A549 (cell line): ENCODE measurements at regions not wholly inside any gene's neighbourhood (a gene's known extent, or its start where the extent isn't known, plus 50 kb on each side); places are given as distances from the start of the nearest gene placed in this dataset.

Experiments
- ATAC-seq, 2 experiments: fragments of 200-7000 bp in 1 of 2; fragments of >200 bp in 1 of 2; cut with Nextera tagmentation in 1 of 2; cut with Tn5 transposase in 1 of 2; 3 replicates each; pipeline versions ENCODE4 v1.8.0 to v1.9.1; 2018 to 2020; ENCODE audit warnings: mild to moderate bottlenecking in 1 of 2, moderate library complexity in 1 of 2
- CTCF ChIA-PET: fragments of 300-600 bp; sonication (Branson Sonifier 250); formaldehyde crosslinking; extraction: SDS; loops from one replicate; lab custom pipeline; 2021; ENCODE audit warnings: antibody characterized with exemption, inconsistent platforms; lab: Yijun Ruan, JAX
- POLR2A ChIA-PET: fragments of 350-600 bp; formaldehyde crosslinking; extraction: SDS; loops from one replicate; lab custom pipeline; 2021; ENCODE audit warnings: antibody characterized with exemption, inconsistent platforms; lab: Yijun Ruan, JAX
- DNase-seq, 2 experiments: peaks; one replicate each; pipeline versions ENCODE4 v3.0.0 to v3.0.0-alpha.2; 2011 to 2016; ENCODE audit warnings: low read depth in 1 of 2, low spot score in 1 of 2
- FAIRE-seq: peaks from 2 replicates; lab custom pipeline; 2011; peaks lifted over from hg19 to GRCh38; lab: Jason Lieb, UNC
- H3K27ac ChIP-seq, 2 experiments: fragments of >200 bp; sonication (Bioruptor Twin); formaldehyde crosslinking; 3 replicates each; pipeline ENCODE4 v1.5.1; 2016 to 2017
- H3K4me1 ChIP-seq: fragments of >200 bp; sonication (Bioruptor Twin); formaldehyde crosslinking; 3 replicates; pipeline ENCODE4 v1.6.1; 2016
- H3K4me2 ChIP-seq: fragments of >200 bp; sonication (Bioruptor Twin); formaldehyde crosslinking; 3 replicates; pipeline ENCODE4 v1.6.1; 2016
- H3K4me3 ChIP-seq: fragments of >200 bp; sonication (Bioruptor Twin); formaldehyde crosslinking; 3 replicates; pipeline ENCODE4 v1.5.1; 2016
- H3K9me3 ChIP-seq: fragments of >200 bp; sonication (Bioruptor Twin); formaldehyde crosslinking; 3 replicates; pipeline ENCODE4 v1.6.1; 2016
- BCL3 ChIP-seq: fragments of >200 bp; sonication (Bioruptor Twin); formaldehyde crosslinking; IDR thresholded peaks from 3 replicates; pipeline ENCODE4 v1.6.1; 2016
- BHLHE40 ChIP-seq: IDR thresholded peaks from 2 replicates; pipeline ENCODE4 v1.6.1; 2012; ENCODE audit warnings: low read depth, low read length, inconsistent platforms
- CBX2 ChIP-seq: fragments of 200-600 bp; sonication (generic); IDR thresholded peaks from 2 replicates; pipeline ENCODE4 v1.6.1; 2016; ENCODE audit warnings: low read depth, mild to moderate bottlenecking, borderline replicate concordance
- CEBPB ChIP-seq, 2 experiments: fragments of >200 bp in 1 of 2; sonication (Bioruptor Twin) in 1 of 2; formaldehyde crosslinking in 1 of 2; IDR thresholded peaks; 2 replicates each; pipeline ENCODE4 v1.6.1; 2012 to 2016
- EHF ChIP-seq: fragments of 250-450 bp; sonication (Bioruptor Pico); IDR thresholded peaks from 2 replicates; pipeline ENCODE4 v1.5.0; 2020; ENCODE audit warnings: mild to moderate bottlenecking
- ELK1 ChIP-seq: fragments of 150-350 bp; IDR thresholded peaks from 2 replicates; pipeline ENCODE4 v1.6.1; 2014; ENCODE audit warnings: low read depth, mild to moderate bottlenecking, low read length
- EP300 ChIP-seq, 2 experiments: fragments of >200 bp; sonication (Bioruptor Twin); formaldehyde crosslinking; IDR thresholded peaks; 2 replicates in 1 of 2; 3 replicates in 1 of 2; pipeline ENCODE4 v1.6.1; 2016 to 2017
- ESRRA ChIP-seq: fragments of 150-350 bp; IDR thresholded peaks from 2 replicates; pipeline ENCODE4 v1.6.1; 2014; ENCODE audit warnings: mild to moderate bottlenecking, low read length, borderline replicate concordance
- FOSB ChIP-seq: fragments of 250-450 bp; sonication (Bioruptor Pico); IDR thresholded peaks from 2 replicates; pipeline ENCODE4 v1.5.0; 2020; ENCODE audit warnings: mild to moderate bottlenecking, moderate library complexity
- FOXS1 ChIP-seq: fragments of 250-450 bp; sonication (Bioruptor Pico); IDR thresholded peaks from 2 replicates; pipeline ENCODE4 v1.5.0; 2020; ENCODE audit warnings: mild to moderate bottlenecking, moderate library complexity
- HDAC2 ChIP-seq: fragments of 200-600 bp; sonication (generic); IDR thresholded peaks from 2 replicates; pipeline ENCODE4 v1.6.1; 2016
- HEYL ChIP-seq: fragments of 250-450 bp; sonication (Bioruptor Pico); IDR thresholded peaks from 2 replicates; pipeline ENCODE4 v1.8.0; 2021; ENCODE audit warnings: mild to moderate bottlenecking, moderate library complexity
- HOXA7 ChIP-seq: fragments of 250-450 bp; sonication (Bioruptor Pico); IDR thresholded peaks from 2 replicates; pipeline ENCODE4 v1.5.0; 2020; ENCODE audit warnings: mild to moderate bottlenecking, moderate library complexity
- HOXB5 ChIP-seq: fragments of 250-450 bp; sonication (Bioruptor Pico); IDR thresholded peaks from 2 replicates; pipeline ENCODE4 v1.5.0; 2020; ENCODE audit warnings: mild to moderate bottlenecking, moderate library complexity
- JUNB ChIP-seq: fragments of >200 bp; sonication (Bioruptor Twin); formaldehyde crosslinking; IDR thresholded peaks from 2 replicates; pipeline ENCODE4 v1.6.1; 2016
- MAFK ChIP-seq: fragments of 450-650 bp; IDR thresholded peaks from 2 replicates; pipeline ENCODE4 v1.6.1; 2014; ENCODE audit not compliant: partially characterized antibody
- NPAS2 ChIP-seq: fragments of 250-450 bp; sonication (Bioruptor Pico); IDR thresholded peaks from 2 replicates; pipeline ENCODE4 v1.8.0; 2022; ENCODE audit warnings: mild to moderate bottlenecking, moderate library complexity, borderline replicate concordance
- NR3C1 ChIP-seq: fragments of >200 bp; sonication (Bioruptor Twin); formaldehyde crosslinking; IDR thresholded peaks from 3 replicates; pipeline ENCODE4 v1.6.1; 2017
- RFX5 ChIP-seq: fragments of 450-650 bp; IDR thresholded peaks from 2 replicates; pipeline ENCODE4 v1.7.1; 2014; ENCODE audit warnings: antibody characterized with exemption, mild to moderate bottlenecking, moderate library complexity
- TFCP2L1 ChIP-seq: fragments of 250-450 bp; sonication (Bioruptor Pico); IDR thresholded peaks from 2 replicates; pipeline ENCODE4 v1.5.0; 2021; ENCODE audit warnings: mild to moderate bottlenecking
- USF2 ChIP-seq: fragments of 450-650 bp; IDR thresholded peaks from 2 replicates; pipeline ENCODE4 v1.6.1; 2014; ENCODE audit warnings: antibody characterized with exemption
- ZNF302 ChIP-seq: fragments of 250-450 bp; sonication (Bioruptor Pico); IDR thresholded peaks from 2 replicates; pipeline ENCODE4 v1.9.0; 2021; ENCODE audit warnings: inconsistent platforms, mild to moderate bottlenecking, moderate library complexity
- ZSCAN20 ChIP-seq: fragments of 250-450 bp; sonication (Bioruptor Pico); IDR thresholded peaks from 2 replicates; pipeline ENCODE4 v1.8.0; 2022; ENCODE audit warnings: mild to moderate bottlenecking, moderate library complexity
- WGBS: methylation state at CpG from one replicate; pipeline ENCODE4 v1.1.6; 2017; ENCODE audit errors: missing lambda C conversion rate; 5-methylcytosine and 5-hydroxymethylcytosine counted together

- POLR2A ChIA-PET, result no interaction called here
- Histone ChIP-seq H3K4me3 (no peak overlapping the region), H3K4me1 (no peaks in the 10 kb centered on the region), H3K9me3 (no peaks in the 10 kb centered on the region), H3K4me2 (no peak overlapping the region), H3K27ac (no peak overlapping the region)
- CTCF ChIA-PET, result no interaction called here
- TF ChIP-seq EHF (CRISPR knock-in tag), result no peak
- no peak for TF ChIP-seq CBX2
- TF ChIP-seq HEYL (CRISPR knock-in tag), result no peak
- WGBS, result 26% methylated on average over 3 of the region's 3 CpGs
- no peak for DNase-seq
- no peak for ATAC-seq
- no peak for FAIRE-seq
These were observed 715.2 kb upstream of the HTR2C start for GRCh38 chrX:113868711-113869110.

- Histone ChIP-seq H3K4me3 (no peak overlapping the region), H3K27ac (no peak overlapping the region), H3K4me1 (no peaks in the 10 kb centered on the region), H3K9me3 (no peaks in the 10 kb centered on the region), H3K4me2 (no peak overlapping the region)
- FAIRE-seq, result no peak
- no peak for ATAC-seq
- no peak for DNase-seq
- ChIA-PET POLR2A (no interaction called here), CTCF (no interaction called here)
- under 1% methylated on average over 5 of the region's 5 CpGs for WGBS
- no peak for TF ChIP-seq ZNF302 (CRISPR knock-in tag)
- no peak for TF ChIP-seq HOXA7
- no peak for TF ChIP-seq ZSCAN20
- no peak for TF ChIP-seq TFCP2L1
- no peak for TF ChIP-seq NR3C1
- no peak for TF ChIP-seq FOSB
These were observed 715.7 kb upstream of the HTR2C start for GRCh38 chrX:113868177-113868576.

- no peaks in the 10 kb centered on the region for H3K9me3 ChIP-seq
- DNase-seq, result no peak
- ChIA-PET POLR2A (no interaction called here), CTCF (no interaction called here)
- no peaks in the 10 kb centered on the region for H3K4me1 ChIP-seq
- H3K27ac ChIP-seq, result no peak overlapping the region
- FAIRE-seq, result no peak
- ATAC-seq, result no peak
- no peak overlapping the region for H3K4me2 ChIP-seq
- no peak overlapping the region for H3K4me3 ChIP-seq
- TF ChIP-seq CEBPB (IDR thresholded peaks at IDR 0.05), result no peak
- no peak for TF ChIP-seq JUNB
- TF ChIP-seq NPAS2, result no peak
- no peak for TF ChIP-seq BCL3
- no peak for TF ChIP-seq EP300 (IDR thresholded peaks at IDR 0.05)
- no peak for TF ChIP-seq RFX5
- no peak for TF ChIP-seq EHF (CRISPR knock-in tag)
- no peak for TF ChIP-seq ESRRA
- no peak for TF ChIP-seq MAFK
- no peak for TF ChIP-seq HOXB5 (CRISPR knock-in tag)
- TF ChIP-seq FOXS1 (CRISPR knock-in tag), result no peak
- no peak for TF ChIP-seq USF2
- no peak for TF ChIP-seq FOSB
- TF ChIP-seq HDAC2, result no peak
- TF ChIP-seq ELK1, result no peak
- no peak for TF ChIP-seq BHLHE40
These were observed 734.5 kb upstream of the HTR2C start for GRCh38 chrX:113849408-113849807.
